Neuronal stem cell (in vitro differentiated cells): ENCODE measurements at regions not wholly inside any gene's neighbourhood (a gene's known extent, or its start where the extent isn't known, plus 50 kb on each side); places are given as distances from the start of the nearest gene placed in this dataset.

Source experiments
- DNase-seq: peaks from one replicate; pipeline ENCODE4 v3.0.0-alpha.2; 2013; ENCODE audit warnings: low spot score
- H2AFZ ChIP-seq: one replicate; pipeline ENCODE4 v1.6.1; 2013; ENCODE audit warnings: mild to moderate bottlenecking, low read length, inconsistent platforms
- H2AK5ac ChIP-seq: 2 replicates; pipeline ENCODE4 v1.6.1; 2013; ENCODE audit warnings: low read depth, mild to moderate bottlenecking, inconsistent platforms, low read length, moderate library complexity, mixed read lengths
- H2BK120ac ChIP-seq: 2 replicates; pipeline ENCODE4 v1.6.1; 2013; ENCODE audit warnings: low read depth, mild to moderate bottlenecking, inconsistent platforms, low read length, moderate library complexity, mixed read lengths
- H2BK12ac ChIP-seq: one replicate; pipeline ENCODE4 v1.6.1; 2013; ENCODE audit warnings: low read length, inconsistent platforms
- H2BK15ac ChIP-seq: 2 replicates; pipeline ENCODE4 v1.6.1; 2013; ENCODE audit warnings: mild to moderate bottlenecking, low read length, inconsistent platforms, mixed read lengths
- H2BK5ac ChIP-seq: one replicate; pipeline ENCODE4 v1.6.1; 2013; ENCODE audit warnings: inconsistent platforms, mild to moderate bottlenecking, low read length, moderate library complexity
- H3K14ac ChIP-seq: one replicate; pipeline ENCODE4 v1.6.1; 2013; ENCODE audit warnings: low read length, inconsistent platforms
- H3K18ac ChIP-seq: 2 replicates; pipeline ENCODE4 v1.6.1; 2013; ENCODE audit warnings: low read length, inconsistent platforms
- H3K23ac ChIP-seq: 2 replicates; pipeline ENCODE4 v1.6.1; 2013; ENCODE audit warnings: low read depth, mild to moderate bottlenecking, mixed read lengths, low read length, inconsistent platforms; ENCODE audit not compliant: poor library complexity
- H3K27ac ChIP-seq: replicated peaks from 3 replicates; pipeline ENCODE4 v1.5.1; 2013; ENCODE audit warnings: low read length, inconsistent platforms
- H3K27me3 ChIP-seq, 3 experiments: 2 replicates each; pipeline ENCODE4 v1.6.1; 2013; ENCODE audit warnings: low read length in 3 of 3, mild to moderate bottlenecking in 2 of 3, inconsistent platforms in 1 of 3, low read depth in 1 of 3, mixed read lengths in 1 of 3, moderate library complexity in 1 of 3; ENCODE audit not compliant: control insufficient read depth in 3 of 3, insufficient read depth in 3 of 3
- H3K36me3 ChIP-seq, 2 donors: replicated peaks in 1 of 2; 2 replicates each; pipeline ENCODE4 v1.6.1; 2013; ENCODE audit warnings: low read length in 2 of 2; ENCODE audit not compliant: control insufficient read depth in 2 of 2, insufficient read depth in 2 of 2
- H3K4ac ChIP-seq: 2 replicates; pipeline ENCODE4 v1.6.1; 2013; ENCODE audit warnings: inconsistent platforms, mild to moderate bottlenecking, low read length, moderate library complexity
- H3K4me1 ChIP-seq, 2 donors: 1 replicate in 1 of 2; 2 replicates in 1 of 2; pipeline ENCODE4 v1.6.1; 2013; ENCODE audit warnings: low read length in 2 of 2, low read depth in 1 of 2; ENCODE audit not compliant: control insufficient read depth in 2 of 2, insufficient read depth in 1 of 2
- H3K4me2 ChIP-seq: one replicate; pipeline ENCODE4 v1.6.1; 2013; ENCODE audit warnings: mild to moderate bottlenecking, low read length, inconsistent platforms; ENCODE audit not compliant: insufficient read depth, poor library complexity, severe bottlenecking
- H3K4me3 ChIP-seq, 2 donors: 2 replicates each; pipeline ENCODE4 v1.5.1; 2013; ENCODE audit warnings: low read length in 2 of 2, mild to moderate bottlenecking in 2 of 2, inconsistent platforms in 1 of 2, moderate library complexity in 1 of 2
- H3K79me1 ChIP-seq: one replicate; pipeline ENCODE4 v1.6.1; 2013; ENCODE audit warnings: low read depth, mild to moderate bottlenecking, inconsistent platforms, low read length, moderate library complexity
- H3K9ac ChIP-seq: one replicate; pipeline ENCODE4 v1.6.1; 2013; ENCODE audit warnings: mild to moderate bottlenecking, low read depth, low read length, inconsistent platforms; ENCODE audit not compliant: poor library complexity
- H3K9me3 ChIP-seq, 2 donors: replicated peaks in 1 of 2; 2 replicates each; pipeline versions ENCODE3 to v1.6.1; 2013; ENCODE audit warnings: low read length in 2 of 2, mild to moderate bottlenecking in 2 of 2, inconsistent platforms in 1 of 2, low read depth in 1 of 2, mixed read lengths in 1 of 2, moderate library complexity in 1 of 2; ENCODE audit not compliant: control insufficient read depth in 2 of 2, insufficient read depth in 1 of 2
- H4K8ac ChIP-seq: one replicate; pipeline ENCODE4 v1.6.1; 2013; ENCODE audit warnings: low read depth, mild to moderate bottlenecking, inconsistent platforms, low read length, moderate library complexity
- H4K91ac ChIP-seq: one replicate; pipeline ENCODE4 v1.6.1; 2013; ENCODE audit warnings: low read length, low read depth, mild to moderate bottlenecking, inconsistent platforms; ENCODE audit not compliant: poor library complexity
- WGBS, 2 donors: extraction: QIAGEN DNeasy Blood & Tissue Kit; methylation state at CpG; one replicate each; pipeline ENCODE4 v1.1.7; 2013; ENCODE audit warnings: missing lambda C conversion rate in 2 of 2, mixed read lengths in 1 of 2; ENCODE audit not compliant: insufficient read length in 2 of 2, insufficient replicate concordance in 1 of 2; ENCODE audit errors: extremely low coverage in 2 of 2; 5-methylcytosine and 5-hydroxymethylcytosine counted together

DNA sequence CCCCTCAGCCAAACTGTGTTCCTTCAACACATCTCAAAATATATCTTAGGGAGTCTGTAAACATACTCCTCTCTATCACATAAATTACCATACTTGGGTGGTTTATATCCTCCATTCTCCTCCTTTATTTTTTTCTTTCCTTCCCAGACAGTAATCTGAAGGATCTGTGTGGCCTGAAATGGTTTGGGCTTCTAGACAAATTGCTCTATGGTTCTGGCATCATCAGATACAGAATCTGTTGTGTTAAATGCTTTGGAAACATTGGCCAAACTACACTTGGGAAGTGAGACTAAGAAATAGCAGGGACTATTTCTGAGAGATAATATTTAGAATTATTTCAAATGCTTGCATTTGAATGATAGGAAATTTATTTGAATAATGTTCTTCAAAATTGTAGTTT, 353.0 kb upstream of the KCND2 start:
- H2AK5ac ChIP-seq, result no peak overlapping the region
- H3K18ac ChIP-seq, result no peak overlapping the region
- H3K4me3 ChIP-seq, result no peak overlapping the region
- H2BK15ac ChIP-seq, result no peak overlapping the region
- H3K14ac ChIP-seq, result no peak overlapping the region
- no peaks in the 10 kb centered on the region for H3K79me1 ChIP-seq
- no peak overlapping the region for H3K4ac ChIP-seq
- H4K91ac ChIP-seq, result no peak overlapping the region
- no peak for DNase-seq
- H3K4me2 ChIP-seq, result no peak overlapping the region
- H2BK12ac ChIP-seq, result no peak overlapping the region
- H3K27ac ChIP-seq, result no peak overlapping the region
- H3K4me1 ChIP-seq, result no peaks in the 10 kb centered on the region
- H2BK5ac ChIP-seq, result no peak overlapping the region
- no peaks in the 10 kb centered on the region for H3K9me3 ChIP-seq
- H3K27me3 ChIP-seq, result no peaks in the 10 kb centered on the region
- no peak overlapping the region for H2BK120ac ChIP-seq
- H4K8ac ChIP-seq, result no peak overlapping the region
- no peak overlapping the region for H3K23ac ChIP-seq
- no peak overlapping the region for H2AFZ ChIP-seq
- no peaks in the 10 kb centered on the region for H3K36me3 ChIP-seq
- H3K9ac ChIP-seq, result no peak overlapping the region

DNA sequence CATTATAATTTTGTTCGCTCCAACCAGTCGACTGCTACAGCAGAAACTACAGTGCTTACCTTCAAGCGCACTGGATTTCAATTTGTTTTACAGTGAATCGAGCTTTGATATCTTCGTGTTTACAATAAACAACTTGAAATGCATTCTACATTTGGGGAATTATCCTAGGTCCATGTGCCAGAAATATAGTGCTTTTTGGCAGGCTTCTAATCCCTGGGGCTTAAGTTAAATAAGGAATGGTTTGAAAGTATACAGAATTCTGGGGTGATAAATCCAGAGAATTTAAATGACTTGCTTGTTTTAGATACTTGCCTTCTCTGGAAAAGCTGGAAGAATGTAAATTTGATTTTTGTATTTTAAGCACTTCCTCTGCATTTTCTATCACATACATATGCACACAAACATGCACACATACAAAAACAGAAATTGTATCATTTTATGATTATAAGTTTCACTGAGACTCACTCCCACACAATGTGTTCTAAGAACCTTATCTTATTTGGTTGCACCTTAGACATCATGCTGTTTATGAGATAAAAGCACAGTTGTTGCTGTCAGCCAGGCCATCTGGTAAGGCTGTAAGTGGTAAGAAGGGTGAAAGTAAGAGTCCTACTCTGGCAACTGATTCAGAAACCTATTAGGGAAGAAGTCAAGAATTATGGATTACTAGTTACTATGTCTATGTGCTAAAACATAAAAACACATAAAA, 347.2 kb upstream of the KCND2 start:
- no CpG with 5 or more reads among the region's 5 CpGs for WGBS, 2 donors

DNA sequence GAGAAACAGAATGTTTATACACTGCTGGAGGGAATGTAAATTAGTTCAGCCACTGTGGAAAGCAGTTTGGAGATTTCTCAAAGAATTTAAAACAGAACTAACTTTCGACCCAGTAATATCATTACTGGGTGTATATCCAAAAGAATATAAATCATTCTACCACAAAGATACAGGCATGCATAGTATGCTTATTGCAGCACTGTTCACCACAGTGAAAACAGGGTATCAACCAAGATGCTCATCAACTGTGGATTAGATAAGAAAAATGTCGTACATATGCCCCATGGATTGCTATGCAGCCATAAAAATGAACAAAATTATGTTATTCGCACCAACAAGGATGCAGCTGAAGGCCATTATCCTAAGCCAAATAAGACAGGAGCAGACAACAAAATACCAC, 343.1 kb upstream of the KCND2 start:
- H3K9ac ChIP-seq, result no peak overlapping the region
- no peak overlapping the region for H2BK12ac ChIP-seq
- H3K14ac ChIP-seq, result no peak overlapping the region
- DNase-seq, result no peak
- H2BK5ac ChIP-seq, result no peak overlapping the region
- no peaks in the 10 kb centered on the region for H3K79me1 ChIP-seq
- no peaks in the 10 kb centered on the region for H3K4me1 ChIP-seq
- no peak overlapping the region for H2BK15ac ChIP-seq
- no peak overlapping the region for H3K18ac ChIP-seq
- H3K4me3 ChIP-seq, result no peak overlapping the region
- H3K27ac ChIP-seq, result no peak overlapping the region
- H2AFZ ChIP-seq, result no peak overlapping the region
- no peak overlapping the region for H3K23ac ChIP-seq
- no peak overlapping the region for H3K4me2 ChIP-seq
- H2AK5ac ChIP-seq, result no peak overlapping the region
- H3K9me3 ChIP-seq, result no peaks in the 10 kb centered on the region
- no CpG with 5 or more reads among the region's 3 CpGs for WGBS, 2 donors
- H3K4ac ChIP-seq, result no peak overlapping the region
- H4K91ac ChIP-seq, result no peak overlapping the region
- no peak overlapping the region for H4K8ac ChIP-seq
- no peaks in the 10 kb centered on the region for H3K36me3 ChIP-seq
- H2BK120ac ChIP-seq, result no peak overlapping the region
- no peaks in the 10 kb centered on the region for H3K27me3 ChIP-seq

More for the DNA sequence above, 347.2 kb upstream of the KCND2 start:
- no peaks in the 10 kb centered on the region for H3K79me1 ChIP-seq
- no peak overlapping the region for H3K27ac ChIP-seq
- H2BK120ac ChIP-seq, result no peak overlapping the region
- H3K4ac ChIP-seq, result no peak overlapping the region
- H2AFZ ChIP-seq, result no peak overlapping the region
- no peak overlapping the region for H3K4me2 ChIP-seq
- H3K36me3 ChIP-seq, result no peaks in the 10 kb centered on the region
- H3K18ac ChIP-seq, result no peak overlapping the region
- no peak overlapping the region for H3K9ac ChIP-seq
- no peak overlapping the region for H3K14ac ChIP-seq
- no peak overlapping the region for H2BK15ac ChIP-seq
- no peak overlapping the region for H4K8ac ChIP-seq
- no peaks in the 10 kb centered on the region for H3K9me3 ChIP-seq
- H2AK5ac ChIP-seq, result no peak overlapping the region
- DNase-seq, result no peak
- H3K4me1 ChIP-seq, result no peaks in the 10 kb centered on the region
- no peak overlapping the region for H3K23ac ChIP-seq
- no peaks in the 10 kb centered on the region for H3K27me3 ChIP-seq
- no peak overlapping the region for H4K91ac ChIP-seq
- no peak overlapping the region for H3K4me3 ChIP-seq
- no peak overlapping the region for H2BK5ac ChIP-seq
- no peak overlapping the region for H2BK12ac ChIP-seq

DNA sequence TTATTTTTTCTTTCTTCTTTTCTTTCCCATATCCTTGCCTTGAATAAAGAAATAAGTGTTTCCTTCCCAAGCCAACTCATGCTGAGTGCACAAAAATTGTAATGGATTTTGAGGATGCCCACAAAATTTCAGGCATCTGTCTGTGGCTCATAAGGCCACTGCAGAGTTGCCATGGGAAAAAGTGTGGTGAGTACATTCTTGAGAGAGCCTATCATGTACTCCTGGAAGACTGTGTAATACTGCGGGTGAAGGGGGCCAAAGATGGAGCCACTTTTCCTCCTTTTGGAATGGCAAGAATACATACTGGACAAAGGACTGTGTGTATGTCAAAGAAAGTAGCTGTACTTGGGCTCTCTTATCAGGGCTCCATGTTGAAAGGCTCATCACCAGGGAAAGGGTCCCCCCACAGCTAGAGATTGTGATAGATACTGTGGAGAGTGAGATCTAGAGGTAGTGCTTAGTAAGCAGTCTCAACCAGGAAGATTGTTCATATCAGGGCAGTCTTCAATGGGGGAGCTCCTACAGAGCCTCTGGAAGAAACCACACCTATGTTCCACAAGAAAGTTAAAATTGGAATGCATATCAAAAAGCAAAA, 341.6 kb upstream of the KCND2 start:
- no peak for DNase-seq

More for the DNA sequence above, 341.6 kb upstream of the KCND2 start:
- no peak overlapping the region for H3K4me2 ChIP-seq
- H2BK15ac ChIP-seq, result no peak overlapping the region
- H3K23ac ChIP-seq, result no peak overlapping the region
- H2BK120ac ChIP-seq, result no peak overlapping the region
- H3K27me3 ChIP-seq, result no peaks in the 10 kb centered on the region
- no CpG with 5 or more reads among the region's 1 CpG for WGBS, 2 donors
- H2BK12ac ChIP-seq, result no peak overlapping the region
- H3K9ac ChIP-seq, result no peak overlapping the region
- no peak overlapping the region for H3K4me3 ChIP-seq
- no peaks in the 10 kb centered on the region for H3K4me1 ChIP-seq
- no peak overlapping the region for H3K4ac ChIP-seq
- no peak overlapping the region for H3K14ac ChIP-seq
- H3K36me3 ChIP-seq, result no peaks in the 10 kb centered on the region
- no peak overlapping the region for H3K18ac ChIP-seq
- no peak overlapping the region for H4K91ac ChIP-seq
- no peak overlapping the region for H2AFZ ChIP-seq
- H2BK5ac ChIP-seq, result no peak overlapping the region
- no peaks in the 10 kb centered on the region for H3K79me1 ChIP-seq
- H3K27ac ChIP-seq, result no peak overlapping the region
- no peaks in the 10 kb centered on the region for H3K9me3 ChIP-seq
- H2AK5ac ChIP-seq, result no peak overlapping the region
- H4K8ac ChIP-seq, result no peak overlapping the region
